Fibroblast of peridontal ligament (primary cell): ENCODE measurements at regions not wholly inside any gene's neighbourhood (a gene's known extent, or its start where the extent isn't known, plus 50 kb on each side); places are given as distances from the start of the nearest gene placed in this dataset.
A peak's percentile ranks its signal among the peaks of the same experiment; 100 is the strongest.

Source experiments
- DNase-seq: peaks from one replicate; pipeline ENCODE4 v3.0.0-alpha.2; 2010; ENCODE audit errors: extremely low read depth

DNA sequence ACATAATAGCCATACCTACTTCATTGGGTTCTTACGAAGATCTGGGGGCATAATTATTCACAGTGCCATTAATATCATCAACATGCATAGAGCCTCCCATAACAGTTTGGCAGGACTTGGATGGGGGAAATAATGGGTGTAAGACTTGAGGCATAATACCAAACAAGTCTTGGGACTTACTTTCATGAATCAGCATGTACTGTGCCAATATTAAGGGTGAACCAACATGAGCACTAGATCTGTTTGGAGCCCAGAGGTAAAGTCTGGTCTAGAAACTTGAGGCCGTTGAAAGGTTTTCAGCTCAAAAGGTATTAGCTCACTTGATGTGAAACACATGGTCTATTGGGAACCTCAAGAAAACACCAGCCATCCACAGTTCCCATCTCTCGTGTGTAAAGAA is 56.7 kb upstream of the ZC3H11B start:
- DNase-seq: no peak

DNA sequence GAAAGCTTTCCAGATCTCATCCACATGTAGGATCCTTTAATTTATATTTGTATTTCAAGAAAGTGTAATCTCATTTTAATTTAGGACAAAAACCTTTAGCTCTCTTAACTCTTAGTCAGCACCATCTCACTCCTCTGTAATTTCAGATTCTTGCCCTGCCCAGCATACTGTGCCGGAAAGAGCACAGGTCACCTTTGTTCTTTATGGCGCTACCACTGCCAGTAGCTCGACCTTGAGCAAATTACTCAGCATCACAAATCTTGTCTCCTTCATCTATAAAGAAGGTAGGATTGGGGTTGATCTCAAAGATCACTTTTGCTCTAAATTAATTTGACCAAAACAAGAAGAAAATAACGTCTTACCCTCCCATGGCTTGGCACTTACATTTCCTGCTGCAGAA is 56.1 kb upstream of the ZC3H11B start:
- DNase-seq: no peak

DNA sequence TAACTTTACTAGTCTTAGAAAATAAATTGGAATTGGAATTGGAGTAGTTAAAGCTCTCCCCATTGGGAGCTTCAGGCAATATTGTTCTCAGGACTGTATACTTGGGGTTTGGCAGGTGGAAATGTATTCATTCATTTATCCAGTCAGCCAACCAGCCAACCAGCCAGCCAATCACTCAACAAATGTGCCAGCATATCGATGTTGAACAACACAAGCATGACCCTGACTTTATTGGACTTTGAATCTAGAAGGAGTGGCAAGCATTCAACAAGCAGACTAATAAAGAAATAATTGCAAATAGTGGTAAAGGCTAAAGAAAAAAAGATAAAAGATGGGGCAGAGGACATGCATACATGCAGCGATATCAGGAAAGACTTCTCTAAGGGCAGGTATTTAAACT is 55.5 kb upstream of the ZC3H11B start:
- DNase-seq: no peak

DNA sequence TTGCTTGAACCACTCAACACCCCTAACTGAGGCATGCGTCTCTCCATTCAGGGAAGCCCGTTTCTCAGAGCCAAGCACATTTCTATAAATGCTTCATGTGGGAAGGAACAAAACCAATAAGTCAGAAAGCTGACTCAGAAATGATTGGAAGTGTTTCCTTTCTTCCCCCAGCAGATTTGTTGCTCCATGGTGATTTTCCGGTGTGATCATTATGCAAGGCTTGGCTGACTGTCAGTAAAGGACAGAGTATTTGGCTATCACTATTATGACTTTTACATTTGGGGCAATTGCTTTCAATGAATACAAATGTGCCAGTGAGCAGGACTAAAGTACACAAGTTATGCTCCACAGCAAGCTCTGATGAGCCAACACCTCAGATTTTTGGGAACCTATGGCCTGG is 53.3 kb upstream of the ZC3H11B start:
- peak; percentile 90 for DNase-seq

DNA sequence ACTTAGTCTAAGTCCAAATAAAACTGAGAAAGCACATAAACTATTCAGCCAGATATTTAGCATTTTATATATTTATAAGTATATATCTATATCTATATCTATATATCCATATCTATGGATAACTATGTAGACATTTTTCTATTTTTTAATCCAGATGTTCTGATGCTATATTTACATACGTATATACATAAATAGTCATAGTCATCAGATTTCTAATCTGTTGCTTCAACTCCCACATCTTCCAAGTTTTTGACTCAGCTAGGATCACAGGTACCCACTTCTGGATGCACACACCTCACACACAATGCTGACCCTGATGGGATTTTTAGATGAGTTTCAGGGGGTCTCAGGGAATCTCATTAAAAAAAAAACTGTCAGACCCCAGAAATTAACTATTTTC is 52.2 kb upstream of the ZC3H11B start:
- DNase-seq: no peak

DNA sequence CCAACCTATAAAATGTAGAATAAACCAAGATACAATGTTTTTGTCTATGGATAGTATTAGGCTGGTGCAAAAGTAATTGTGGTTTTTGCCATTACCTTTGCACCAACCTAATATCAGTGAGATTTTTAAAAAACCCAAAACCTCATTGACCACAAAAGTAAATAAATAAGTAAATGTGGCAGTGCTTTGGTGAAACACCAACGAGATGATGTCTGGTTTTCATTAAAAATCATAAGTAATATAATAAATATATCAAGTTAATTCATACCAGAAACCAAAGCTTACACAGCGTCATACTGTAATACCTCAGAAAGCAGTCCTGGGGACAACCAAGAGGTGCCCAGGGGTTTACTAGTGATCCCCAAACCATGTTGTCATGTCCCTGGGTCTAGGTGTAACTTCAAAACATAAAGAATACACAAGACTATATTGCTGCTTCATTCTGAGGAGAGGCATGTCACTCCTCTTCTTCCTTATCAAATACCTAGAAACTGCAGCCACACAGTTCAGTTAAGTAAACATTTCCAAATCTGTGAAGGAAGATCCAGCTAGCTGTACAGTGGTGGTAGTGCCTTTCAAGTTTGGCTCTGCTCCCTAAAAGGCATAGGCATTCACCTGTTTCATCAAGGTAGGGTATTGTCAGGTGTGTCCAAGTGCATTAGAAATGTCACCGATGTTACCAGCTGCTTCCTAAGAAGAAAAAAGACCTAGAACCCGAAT is 51.6 kb upstream of the ZC3H11B start:
- peak; percentile 14 for DNase-seq
